ENCODE measurements at regions not wholly inside any gene's neighbourhood (a gene's known extent, or its start where the extent isn't known, plus 50 kb on each side); places are given as distances from the start of the nearest gene placed in this dataset.
"Not testable (repeated sequence)": the region's sequence is repeated elsewhere in the genome, so short reads cannot be mapped to it uniquely, and the experiment has no call there.

DNA sequence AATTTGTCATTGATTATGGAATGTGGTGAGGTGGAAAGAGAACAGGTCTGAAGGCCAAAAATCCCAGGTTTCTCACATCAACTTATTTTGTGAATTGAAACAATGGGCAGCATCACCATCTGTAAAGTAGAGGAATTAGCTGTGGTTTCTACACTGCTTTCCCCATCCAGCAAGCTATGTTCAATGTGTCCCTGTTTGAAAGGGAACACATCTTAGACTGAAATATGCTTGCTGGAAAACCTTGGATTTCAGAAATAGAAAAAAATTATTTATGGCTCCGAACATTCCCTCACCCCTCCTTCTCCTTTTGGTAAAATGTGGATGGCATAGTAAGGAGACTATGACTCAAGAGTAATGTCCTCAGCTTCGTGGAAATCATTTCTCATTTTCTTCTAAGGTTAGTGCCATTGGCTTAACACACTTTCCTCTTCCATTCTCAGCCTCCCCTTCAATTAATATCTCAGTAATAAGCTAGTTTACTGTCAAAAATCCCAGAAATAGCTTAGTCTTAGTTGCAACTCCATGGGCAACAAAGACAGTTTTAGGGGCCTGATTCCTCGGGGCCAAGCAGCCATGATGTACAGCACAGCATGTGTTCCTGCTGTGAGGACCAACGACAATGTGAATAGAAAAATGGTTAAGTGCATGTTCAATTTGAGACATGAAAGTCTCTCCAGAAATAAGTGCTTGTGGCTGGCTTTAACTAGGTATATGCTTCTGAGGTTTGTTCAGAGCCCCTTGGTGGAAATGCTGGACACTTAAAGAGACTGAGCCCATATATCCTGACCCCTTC, 205.8 kb upstream of the SLC38A2 start:
- DNase-seq (ENCODE audit: low read depth in 4 of 4, low spot score in 2 of 4) = no peak

DNA sequence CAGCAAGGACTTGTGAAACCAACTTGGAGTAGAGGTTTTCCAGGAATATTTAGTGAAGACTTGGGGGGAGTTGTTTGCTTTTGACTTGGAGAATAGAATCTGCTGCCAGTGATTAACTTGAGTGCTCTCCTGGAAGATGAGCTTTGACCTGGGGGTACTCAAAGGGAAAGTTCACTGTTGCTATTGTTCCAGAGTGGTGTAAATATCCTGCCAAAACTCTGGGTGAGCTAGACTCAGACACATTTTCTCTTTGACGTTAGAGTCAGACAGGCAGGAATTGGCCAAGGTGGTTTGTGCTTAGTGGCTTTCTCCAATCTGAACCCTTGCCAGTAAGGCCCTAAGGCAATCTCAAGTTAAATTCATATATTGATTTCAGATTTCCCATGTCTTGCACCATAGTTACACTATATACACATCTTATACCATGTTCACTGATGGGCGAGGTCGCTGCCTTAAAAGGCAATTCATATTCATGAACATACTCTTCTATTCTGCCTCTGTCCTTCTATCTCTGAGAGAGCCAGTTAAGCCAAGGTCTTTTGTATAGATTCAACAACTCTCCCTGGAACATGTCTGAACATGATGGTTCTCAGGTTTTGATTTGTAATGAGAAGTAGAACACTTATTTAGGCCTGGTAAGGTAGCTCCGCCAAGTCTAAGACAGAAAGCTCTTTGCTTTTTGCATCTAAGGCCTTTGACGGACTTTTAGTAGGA, 204.6 kb upstream of the SLC38A2 start:
- no peak for DNase-seq (ENCODE audit: low read depth in 4 of 4, low spot score in 2 of 4)

DNA sequence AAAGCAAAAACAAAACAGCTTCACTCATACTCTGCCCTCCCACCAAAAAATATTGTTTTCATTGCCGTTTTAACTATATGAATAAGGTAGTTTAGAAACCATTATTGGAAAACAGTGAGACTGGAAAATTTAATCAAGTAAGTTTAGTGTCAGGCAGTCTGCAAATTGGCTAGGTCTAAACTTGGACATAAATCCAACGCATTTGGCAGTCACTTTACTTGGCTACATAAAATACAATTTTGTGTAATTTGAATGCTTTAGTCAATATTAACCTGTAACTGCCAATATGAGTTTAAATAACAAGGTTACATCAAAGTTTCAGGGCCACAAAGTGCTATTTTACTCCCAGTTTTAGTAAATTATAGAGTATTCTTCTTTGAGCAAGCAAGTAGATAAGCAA, 202.3 kb upstream of the SLC38A2 start:
- no peak for DNase-seq (ENCODE audit: low read depth in 4 of 4, low spot score in 2 of 4)

DNA sequence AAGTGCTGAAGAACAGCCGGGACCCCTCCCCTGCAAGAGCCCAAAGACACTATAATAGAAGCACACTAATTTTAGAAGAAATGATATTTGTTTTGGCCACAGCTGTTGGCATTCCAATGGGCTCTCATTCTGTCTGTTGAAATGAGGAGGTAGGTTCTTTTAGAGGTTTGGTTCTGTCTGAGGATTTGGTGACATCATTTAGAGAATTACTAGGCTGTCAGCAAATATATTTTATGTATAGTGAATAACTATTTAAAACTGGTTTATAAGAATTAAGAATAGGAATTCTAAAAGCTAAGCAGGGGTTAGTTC, 200.7 kb upstream of the SLC38A2 start:
- no peak for DNase-seq (ENCODE audit: low read depth in 4 of 4, low spot score in 2 of 4)

- DNase-seq (ENCODE audit: low read depth in 4 of 4, low spot score in 2 of 4) = no peak
These were observed 200.2 kb upstream of the SLC38A2 start for GRCh38 chr12:46572644-46573346.

DNA sequence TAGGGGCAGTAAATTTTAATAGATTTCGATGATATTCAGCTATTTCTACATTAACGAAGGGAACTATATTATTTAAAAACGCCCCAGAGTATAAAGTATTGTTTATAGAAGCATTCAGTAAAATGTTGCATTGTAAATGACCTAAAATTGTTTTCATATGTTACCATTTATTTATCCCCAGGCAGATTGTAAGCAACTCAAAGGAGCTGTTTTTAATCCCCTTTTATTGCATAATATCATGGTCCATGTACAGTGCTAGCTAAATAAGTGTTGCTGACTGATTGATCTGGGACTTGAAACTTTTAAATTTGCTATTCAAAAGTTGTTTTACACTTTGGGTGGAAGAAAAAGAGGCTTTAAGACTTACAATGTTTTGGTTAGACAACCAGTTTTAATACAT, 199.0 kb upstream of the SLC38A2 start:
- no peak for DNase-seq (ENCODE audit: low read depth in 4 of 4, low spot score in 2 of 4)

DNA sequence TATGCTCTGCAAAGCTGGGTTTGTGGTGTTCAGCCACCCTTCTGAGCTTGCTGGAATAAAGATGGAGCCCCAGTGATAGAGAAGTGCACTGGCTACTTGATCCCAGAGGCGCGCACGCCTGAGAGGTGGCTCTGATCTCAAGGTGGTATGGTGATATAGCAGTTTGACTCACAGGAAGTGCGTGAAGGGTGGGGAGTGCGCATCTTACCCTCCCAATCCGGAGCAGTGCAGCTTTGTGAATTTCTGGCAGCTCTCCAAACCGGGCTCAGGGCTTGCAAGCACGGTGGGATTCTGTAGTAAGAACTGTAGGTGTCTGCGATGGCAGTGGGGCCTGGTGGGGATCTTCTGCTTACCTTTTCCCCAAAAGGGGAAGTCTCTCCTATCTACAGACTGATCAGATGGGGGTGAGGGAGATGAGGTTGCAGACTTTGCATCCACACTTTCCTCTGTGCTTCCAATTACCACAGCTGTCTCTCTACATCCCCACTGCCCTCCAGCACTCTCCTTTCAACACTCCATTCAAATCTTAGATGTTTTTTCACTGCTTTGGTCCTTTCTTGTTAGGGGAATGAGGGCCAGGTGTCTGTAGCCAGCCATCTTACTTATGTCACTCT, 197.4 kb upstream of the SLC38A2 start:
- no peak for DNase-seq (ENCODE audit: low read depth in 4 of 4, low spot score in 2 of 4)

GRCh38 chr12:46567667-46568066, 195.1 kb upstream of the SLC38A2 start:
- no peak for DNase-seq (ENCODE audit: low read depth in 4 of 4, low spot score in 2 of 4)

DNA sequence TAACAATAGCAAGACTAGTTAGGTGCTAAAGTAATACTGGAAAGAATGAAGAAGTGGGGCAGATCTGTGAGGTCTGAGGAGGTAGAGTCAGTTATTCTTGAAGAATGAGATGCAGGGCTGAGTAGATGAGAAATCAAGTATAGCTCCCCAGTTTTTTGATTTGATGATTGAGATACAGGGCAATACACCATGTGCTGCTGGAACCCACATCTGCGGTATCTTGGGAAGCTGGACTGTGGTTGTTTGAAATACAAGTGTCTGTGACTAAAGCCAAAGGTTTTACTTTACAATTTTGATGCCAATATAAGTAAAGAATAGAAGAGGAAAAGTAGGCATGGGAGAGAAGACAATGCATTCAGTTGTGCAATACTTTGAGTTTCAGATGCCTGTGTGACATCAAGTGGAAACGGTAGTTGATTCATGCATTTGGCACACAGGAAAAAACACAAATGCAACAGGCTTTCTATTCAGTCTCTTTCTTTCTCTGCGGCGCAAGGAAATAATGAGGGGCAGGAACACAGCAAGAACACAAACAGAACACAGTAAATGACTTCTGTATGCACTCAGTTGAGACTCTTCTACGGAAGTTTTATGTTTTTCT, 190.2 kb upstream of the SLC38A2 start:
- DNase-seq (ENCODE audit: low read depth in 4 of 4, low spot score in 2 of 4) = no peak

- not testable (repeated sequence) for DNase-seq (ENCODE audit: low read depth in 4 of 4, low spot score in 2 of 4)
These were observed 189.4 kb upstream of the SLC38A2 start for GRCh38 chr12:46561769-46562624.

DNA sequence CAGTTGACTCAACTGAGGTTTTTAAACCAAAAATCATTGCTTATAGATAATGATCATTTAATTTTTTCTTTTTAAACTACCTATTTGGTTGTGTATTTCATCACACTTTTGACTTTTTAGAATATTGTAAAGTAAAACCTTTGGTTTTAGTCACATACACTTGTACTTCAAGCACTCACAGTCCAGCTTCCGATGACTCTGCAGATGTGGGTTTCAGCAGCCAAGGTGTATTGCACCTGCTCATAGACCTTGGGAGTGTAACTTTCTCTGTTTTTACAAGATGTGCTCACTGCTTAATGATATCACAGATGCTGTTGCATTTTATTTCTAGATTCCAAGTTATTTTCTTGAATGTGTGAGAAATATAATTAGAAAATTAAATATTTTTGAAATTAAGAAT, 188.3 kb upstream of the SLC38A2 start:
- DNase-seq (ENCODE audit: low read depth in 4 of 4, low spot score in 2 of 4) = no peak

- DNase-seq (ENCODE audit: low read depth in 4 of 4, low spot score in 2 of 4) = no peak
These were observed 187.5 kb upstream of the SLC38A2 start for GRCh38 chr12:46560089-46560488.

- no peak for DNase-seq (ENCODE audit: low read depth in 4 of 4, low spot score in 2 of 4)
These were observed 186.7 kb upstream of the SLC38A2 start for GRCh38 chr12:46559311-46559710.

- no peak for DNase-seq (ENCODE audit: low read depth in 4 of 4, low spot score in 2 of 4)
These were observed 186.1 kb upstream of the SLC38A2 start for GRCh38 chr12:46558677-46559076.

- DNase-seq (ENCODE audit: low read depth in 4 of 4, low spot score in 2 of 4) = no peak
These were observed 185.2 kb upstream of the SLC38A2 start for GRCh38 chr12:46557539-46558373.

- DNase-seq (ENCODE audit: low read depth in 4 of 4, low spot score in 2 of 4) = no peak
These were observed 184.4 kb upstream of the SLC38A2 start for GRCh38 chr12:46556819-46557524.

DNA sequence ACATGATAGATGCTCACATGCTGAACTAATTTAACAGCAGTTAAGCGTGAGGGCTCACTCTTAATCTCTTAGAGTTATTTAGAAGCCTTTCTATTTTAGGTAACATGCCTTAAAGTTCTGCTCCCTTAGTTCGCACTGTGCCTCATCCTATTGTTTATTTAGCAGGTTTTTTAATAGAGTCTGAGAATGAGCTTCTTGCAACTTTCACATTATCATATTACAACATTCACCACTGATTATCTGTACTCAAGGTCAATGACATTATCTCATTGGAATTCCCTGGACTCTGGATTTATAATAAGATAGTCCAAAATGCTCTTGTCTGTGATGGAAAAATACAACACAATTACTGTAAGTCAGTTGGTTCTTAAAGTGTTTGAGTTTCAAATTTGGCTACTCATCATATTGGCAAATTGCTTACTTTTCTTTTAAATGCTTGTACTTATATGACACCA, 183.6 kb upstream of the SLC38A2 start:
- peak in 1 of 4 donors; percentile 13 for DNase-seq (ENCODE audit: low read depth in 4 of 4, low spot score in 2 of 4)

DNA sequence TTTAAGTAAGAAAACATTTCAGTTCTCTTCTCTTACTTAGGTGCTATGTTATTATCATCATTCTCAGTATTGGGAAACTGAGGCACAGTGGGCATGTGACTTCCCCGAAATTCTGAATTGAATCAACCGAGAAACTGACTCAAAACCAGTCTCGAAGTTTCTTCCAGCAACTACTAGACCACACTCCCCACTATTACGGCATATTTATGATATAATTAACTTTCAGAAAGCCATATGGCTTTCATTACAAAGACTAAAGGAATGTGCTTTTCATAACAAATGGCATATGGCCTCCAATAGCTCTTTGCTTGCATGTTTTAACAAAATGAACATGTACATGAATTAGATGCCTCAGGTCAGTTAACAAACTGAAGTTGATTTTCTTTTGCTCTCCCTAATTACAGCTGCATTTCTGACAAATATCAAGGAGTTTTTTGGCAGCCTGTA, 182.9 kb upstream of the SLC38A2 start:
- peak in 3 of 4 donors; percentile 18 to 38 (median 21) for DNase-seq (ENCODE audit: low read depth in 4 of 4, low spot score in 2 of 4)
